Ureter (tissue), 1 donor: ENCODE measurements at regions not wholly inside any gene's neighbourhood (a gene's known extent, or its start where the extent isn't known, plus 50 kb on each side); places are given as distances from the start of the nearest gene placed in this dataset.

Source experiments
- DNase-seq: peaks from one replicate; pipeline ENCODE4 v3.0.0-alpha.2; 2020; ENCODE audit warnings: low spot score
- donor health status: DM: yes; HTN: yes; CAD: no.

DNA sequence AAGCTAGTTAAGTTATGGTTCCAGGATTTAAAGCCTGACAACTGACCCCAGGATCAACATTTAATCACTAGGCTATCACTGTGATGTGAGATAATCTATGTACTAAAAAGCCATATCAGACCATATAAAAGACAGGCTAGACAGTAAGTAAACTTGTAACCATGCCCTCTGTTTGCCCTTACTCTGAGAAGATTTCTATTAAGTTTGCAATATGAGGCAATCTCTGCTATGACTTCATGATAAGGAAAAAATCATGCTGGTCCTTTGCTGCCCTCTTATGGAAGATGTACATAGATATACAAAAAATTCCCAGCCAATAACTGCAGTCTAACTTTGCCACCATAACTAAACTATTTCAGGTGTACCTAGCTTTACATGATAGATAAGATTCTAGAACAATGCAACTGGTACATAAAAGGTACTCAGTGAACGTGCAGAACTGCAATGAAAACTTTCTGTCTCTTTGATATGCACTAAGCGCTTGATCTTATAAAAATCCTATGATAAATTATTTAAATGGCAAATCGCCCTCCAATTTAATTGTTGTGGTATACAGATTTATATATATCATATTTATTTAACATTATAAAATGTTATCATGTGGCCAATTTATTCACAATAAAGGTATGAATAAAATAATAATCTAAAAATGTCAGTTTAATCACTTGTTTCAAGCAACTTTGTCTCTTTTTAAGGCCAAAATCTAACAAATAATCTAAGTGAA, 70.5 kb downstream of the FAM217A start:
- DNase-seq: no peak

DNA sequence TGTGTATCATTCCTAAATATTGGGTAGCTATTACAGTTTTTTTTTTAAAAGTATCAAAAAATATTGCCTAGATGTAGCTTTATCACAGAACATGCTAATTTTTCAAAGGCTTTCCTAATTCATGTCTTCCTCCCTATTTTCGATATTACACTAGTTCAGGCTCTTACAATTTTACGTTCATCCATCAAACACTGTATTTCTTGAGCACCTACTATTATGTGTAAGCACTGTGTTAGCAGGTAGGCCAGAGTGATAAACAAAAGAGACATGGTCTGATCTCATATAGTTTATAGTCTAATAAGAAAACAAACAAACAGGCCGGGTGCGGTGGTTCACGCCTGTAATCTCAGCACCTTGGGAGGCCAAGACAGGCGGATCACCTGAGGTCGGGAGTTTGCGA, 69.5 kb downstream of the FAM217A start:
- DNase-seq: no peak

DNA sequence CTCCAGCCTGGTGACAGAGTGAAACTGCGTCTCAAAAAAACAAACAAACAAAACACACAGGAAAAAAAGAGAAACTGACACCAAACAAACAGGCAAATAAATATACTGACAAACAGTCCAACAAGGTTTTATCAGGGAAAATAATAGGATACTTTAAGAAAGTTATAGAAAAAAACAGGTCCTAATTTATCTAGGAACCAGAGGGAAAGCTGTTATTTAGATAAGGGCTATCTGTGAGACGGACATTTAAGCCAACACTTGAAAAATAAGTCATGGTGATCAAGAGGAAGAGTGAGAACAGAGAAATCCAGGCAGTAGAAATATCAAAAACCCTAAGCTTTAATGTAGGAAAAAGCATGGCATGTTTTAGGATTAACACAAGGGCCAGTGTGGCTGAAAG, 68.9 kb downstream of the FAM217A start:
- no peak for DNase-seq

- DNase-seq: no peak
Observed at GRCh38 chr6:4010689-4011090, 68.2 kb downstream of the FAM217A start.

- DNase-seq: no peak
Observed at GRCh38 chr6:4012826-4013225, 66.1 kb downstream of the FAM217A start.

DNA sequence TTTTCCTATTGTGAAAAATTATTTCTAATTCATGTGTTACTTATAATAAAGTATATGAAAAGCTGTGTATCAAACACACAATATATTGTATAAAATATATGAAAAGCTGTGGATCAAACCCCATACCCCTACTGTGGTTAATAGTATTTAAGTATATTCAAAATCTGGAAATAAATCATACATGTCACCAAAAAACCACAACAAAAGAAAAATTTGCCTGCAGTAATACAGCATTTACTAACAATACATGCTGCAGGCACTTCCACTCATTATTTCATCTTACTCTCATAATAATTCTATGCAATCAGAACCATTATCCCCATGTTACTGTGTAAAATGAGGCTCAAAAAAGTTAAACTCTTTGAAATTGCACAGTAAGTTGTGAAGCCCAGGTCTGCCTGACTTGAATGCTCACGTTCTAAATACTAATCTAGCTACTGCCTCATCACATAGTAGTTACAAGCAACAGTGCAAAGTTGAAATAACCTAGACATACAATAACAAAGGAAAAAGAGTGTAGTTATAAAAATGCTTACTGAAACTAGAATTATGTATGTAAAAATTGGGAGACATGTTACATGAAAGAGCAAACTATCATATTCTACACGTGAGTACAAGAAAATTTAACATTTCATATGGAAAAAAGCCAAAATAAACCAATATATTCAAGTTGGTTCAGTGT, 61.7 kb downstream of the FAM217A start:
- DNase-seq: no peak

GRCh38 chr6:4017834-4018170, 61.1 kb downstream of the FAM217A start:
- no peak for DNase-seq

- peak; percentile 97 for DNase-seq
Observed at GRCh38 chr6:4018171-4018923, 60.6 kb downstream of the FAM217A start.
